ENCODE measurements at regions not wholly inside any gene's neighbourhood (a gene's known extent, or its start where the extent isn't known, plus 50 kb on each side); places are given as distances from the start of the nearest gene placed in this dataset.

- H3K27ac ChIP-seq, result peak overlapping the region in 7 of 8 donors; percentile 7 to 63 (median 58)
- TF ChIP-seq CTCF (IDR thresholded peaks at IDR 0.05 in 8 of 11, conservative IDR thresholded peaks at IDR 0.05 in 3 of 11) (no peak), POLR2AphosphoS5 (IDR thresholded peaks at IDR 0.05) (no peak), POLR2A (IDR thresholded peaks at IDR 0.05) (no peak)
- DNase-seq, result peak; percentile 85
- intact Hi-C loops (cut with DNase I; ENCODE audit: low total_unique reads), result no loop called here
- no peaks in the 10 kb centered on the region for H3K36me3 ChIP-seq
- H3K4me1 ChIP-seq, result peaks cover 0 to 19% (median 14%) of the 10 kb centered on the region in 6 donors
- peak overlapping the region; percentile 30 to 72 (median 47) for H3K4me3 ChIP-seq
- WGBS, 5 donors, result 1 to 2% (median 1%) methylated on average over 28 of the region's 28 CpGs
- peaks cover 0 to 31% (median 0%) of the 10 kb centered on the region in 7 donors for H3K27me3 ChIP-seq (replicated peaks in 1 of 7)
- H3K9me3 ChIP-seq, result peaks cover 0 to 8% (median 0%) of the 10 kb centered on the region in 8 donors
These were observed 215.2 kb upstream of the ZNF184 start for GRCh38 chr6:27688014-27688586.

- 1 to 2% (median 1%) methylated on average over 30 to 43 of the region's 43 CpGs for WGBS, 5 donors
- Histone ChIP-seq H3K9me3 (peaks cover 0 to 8% (median 0%) of the 10 kb centered on the region in 8 donors), H3K4me1 (peaks cover 0 to 19% (median 14%) of the 10 kb centered on the region in 6 donors), H3K27ac (peak overlapping the region in 7 of 8 donors; percentile 7 to 63 (median 58)), H3K27me3 (replicated peaks in 1 of 7) (peaks cover 0 to 32% (median 6%) of the 10 kb centered on the region in 7 donors), H3K4me3 (peak overlapping the region; percentile 30 to 72 (median 47)), H3K36me3 (no peaks in the 10 kb centered on the region)
- DNase-seq, result peak; percentile 92
- intact Hi-C loops (cut with DNase I; ENCODE audit: low total_unique reads), result no loop called here
- TF ChIP-seq CTCF (IDR thresholded peaks at IDR 0.05 in 8 of 11, conservative IDR thresholded peaks at IDR 0.05 in 3 of 11), result peak in 9 of 11 experiments; percentile 17 to 68 (median 49)
- no peak for TF ChIP-seq POLR2A (IDR thresholded peaks at IDR 0.05)
- peak in 1 of 3 donors; percentile 38 for TF ChIP-seq POLR2AphosphoS5 (IDR thresholded peaks at IDR 0.05)
These were observed 214.5 kb upstream of the ZNF184 start for GRCh38 chr6:27687154-27688013.

- WGBS, 5 donors, result 70 to 83% (median 71%) methylated on average over 8 of the region's 8 CpGs
- Histone ChIP-seq H3K4me1 (peaks cover 0 to 25% (median 14%) of the 10 kb centered on the region in 6 donors), H3K27ac (no peak overlapping the region), H3K4me3 (no peak overlapping the region), H3K36me3 (no peaks in the 10 kb centered on the region), H3K9me3 (peaks cover 0 to 20% (median 4%) of the 10 kb centered on the region in 8 donors), H3K27me3 (replicated peaks in 1 of 7) (peaks cover 0 to 53% (median 27%) of the 10 kb centered on the region in 7 donors)
- TF ChIP-seq POLR2A (IDR thresholded peaks at IDR 0.05) (no peak), CTCF (IDR thresholded peaks at IDR 0.05 in 8 of 11, conservative IDR thresholded peaks at IDR 0.05 in 3 of 11) (no peak), POLR2AphosphoS5 (IDR thresholded peaks at IDR 0.05) (no peak)
- no peak for DNase-seq
- intact Hi-C loops (cut with DNase I; ENCODE audit: low total_unique reads), result no loop called here
These were observed 212.4 kb upstream of the ZNF184 start for GRCh38 chr6:27685279-27685678.
